Epithelial cell of proximal tubule (primary cell): ENCODE measurements at regions not wholly inside any gene's neighbourhood (a gene's known extent, or its start where the extent isn't known, plus 50 kb on each side); places are given as distances from the start of the nearest gene placed in this dataset.

Experiments
- DNase-seq: peaks from one replicate; pipeline ENCODE4 v3.0.0-alpha.2; 2011; ENCODE audit warnings: low read depth
- H3K4me3 ChIP-seq: 2 replicates; pipeline ENCODE4 v1.5.1; 2011; ENCODE audit warnings: low read depth, mild to moderate bottlenecking, low read length
- CTCF ChIP-seq: conservative IDR thresholded peaks from 2 replicates; pipeline ENCODE4 v1.5.1; 2012; ENCODE audit warnings: low read depth, mild to moderate bottlenecking, low read length

GRCh38 chr13:84130495-84131114 is 248.3 kb upstream of the SLITRK1 start:
- no peak overlapping the region for H3K4me3 ChIP-seq
- no peak for TF ChIP-seq CTCF
- DNase-seq, result no peak

GRCh38 chr13:84129966-84130365 is 247.7 kb upstream of the SLITRK1 start:
- no peak for DNase-seq
- H3K4me3 ChIP-seq, result no peak overlapping the region
- TF ChIP-seq CTCF, result no peak

GRCh38 chr13:84127597-84128128 is 245.4 kb upstream of the SLITRK1 start:
- TF ChIP-seq CTCF, result no peak

GRCh38 chr13:84126671-84127171 is 244.4 kb upstream of the SLITRK1 start:
- TF ChIP-seq CTCF, result no peak
- no peak overlapping the region for H3K4me3 ChIP-seq
- DNase-seq, result no peak

More at GRCh38 chr13:84127597-84128128, 245.4 kb upstream of the SLITRK1 start:
- no peak for DNase-seq
- H3K4me3 ChIP-seq, result no peak overlapping the region

- TF ChIP-seq CTCF, result no peak
- no peak for DNase-seq
Measured at GRCh38 chr13:84121456-84121855, 239.2 kb upstream of the SLITRK1 start.

GRCh38 chr13:84118839-84119409 is 236.7 kb upstream of the SLITRK1 start:
- TF ChIP-seq CTCF, result no peak
- DNase-seq, result no peak
- H3K4me3 ChIP-seq, result no peak overlapping the region

More at GRCh38 chr13:84121456-84121855, 239.2 kb upstream of the SLITRK1 start:
- no peak overlapping the region for H3K4me3 ChIP-seq

- no peak overlapping the region for H3K4me3 ChIP-seq
- no peak for TF ChIP-seq CTCF
- DNase-seq, result no peak
Measured at GRCh38 chr13:84098273-84098672, 216.0 kb upstream of the SLITRK1 start.
